GM21723 (cell line): ENCODE measurements at regions not wholly inside any gene's neighbourhood (a gene's known extent, or its start where the extent isn't known, plus 50 kb on each side); places are given as distances from the start of the nearest gene placed in this dataset.
"Not testable (repeated sequence)": the region's sequence is repeated elsewhere in the genome, so short reads cannot be mapped to it uniquely, and the experiment has no call there.

Source experiments
- ATAC-seq: cut with Tn5 transposase; IDR thresholded peaks from one replicate; pipeline ENCODE4 v1.9.1; 2021; ENCODE audit warnings: mild to moderate bottlenecking, moderate library complexity; ENCODE audit not compliant: unreplicated experiment

DNA sequence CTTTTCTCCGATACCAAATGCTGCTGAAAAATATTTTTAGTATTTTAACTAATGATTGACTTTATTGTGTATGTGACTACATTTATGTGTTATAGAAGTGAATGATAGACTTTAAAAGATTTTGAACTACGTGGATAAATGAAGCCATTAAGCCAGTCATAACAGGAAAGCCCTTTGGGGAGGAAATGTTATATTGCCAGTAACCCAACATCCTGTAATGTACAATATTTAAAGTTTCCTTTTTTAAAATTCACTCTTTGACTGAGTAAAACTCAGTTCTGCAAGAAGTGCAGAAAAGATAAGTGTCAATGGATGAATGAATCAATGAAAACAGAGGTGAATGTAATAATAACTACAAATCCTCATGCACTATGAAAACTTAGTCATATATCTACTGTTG, 102.6 kb upstream of the TLE4 start:
- ATAC-seq: no peak

DNA sequence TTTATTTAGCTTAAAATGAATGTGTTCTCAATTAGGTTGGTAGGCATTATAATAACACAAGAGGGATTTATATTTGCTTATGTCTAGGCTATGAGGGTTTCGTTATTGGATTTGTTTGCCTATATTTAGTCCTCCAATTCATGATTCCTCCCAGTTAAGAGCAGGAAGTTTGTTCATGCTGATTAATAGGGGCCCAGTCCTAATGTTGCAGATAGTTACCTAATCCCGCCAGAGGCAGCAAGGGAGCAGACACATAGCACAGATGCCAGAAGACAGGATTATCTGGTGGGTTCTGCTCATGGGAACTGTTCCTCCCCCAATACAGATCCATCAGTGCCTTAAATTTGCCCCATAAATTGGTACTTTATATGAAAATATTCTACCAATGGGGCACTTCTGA, 100.8 kb upstream of the TLE4 start:
- ATAC-seq: no peak

GRCh38 chr9:79471580-79472543, 99.9 kb upstream of the TLE4 start:
- no peak for ATAC-seq

DNA sequence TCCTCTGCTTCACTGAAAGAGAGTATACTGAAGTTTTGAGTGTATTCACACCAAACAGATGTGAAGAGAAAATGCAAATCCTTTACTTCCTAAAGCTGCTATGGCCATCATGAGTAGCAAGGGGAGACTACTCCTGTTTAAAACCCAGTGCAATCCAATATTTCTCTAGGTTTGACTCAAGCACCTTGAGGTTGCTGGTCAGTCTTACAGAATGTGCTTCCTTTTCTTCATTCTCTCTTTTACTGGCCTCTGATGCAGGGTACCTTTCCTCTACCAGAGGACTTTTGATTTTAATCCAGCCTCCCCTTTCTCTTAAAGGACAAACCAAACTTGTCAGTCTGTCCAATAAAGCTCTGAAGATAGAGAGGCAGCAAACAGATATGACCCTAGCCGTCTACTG, 98.1 kb upstream of the TLE4 start:
- ATAC-seq: no peak

GRCh38 chr9:79477241-79477840, 94.4 kb upstream of the TLE4 start:
- ATAC-seq: no peak

GRCh38 chr9:79477955-79478771, 93.6 kb upstream of the TLE4 start:
- ATAC-seq: peak; percentile 87

- no peak for ATAC-seq
Observed at GRCh38 chr9:79480639-79481038, 91.1 kb upstream of the TLE4 start.

- ATAC-seq: no peak
Observed at GRCh38 chr9:79481846-79482477, 89.8 kb upstream of the TLE4 start.

DNA sequence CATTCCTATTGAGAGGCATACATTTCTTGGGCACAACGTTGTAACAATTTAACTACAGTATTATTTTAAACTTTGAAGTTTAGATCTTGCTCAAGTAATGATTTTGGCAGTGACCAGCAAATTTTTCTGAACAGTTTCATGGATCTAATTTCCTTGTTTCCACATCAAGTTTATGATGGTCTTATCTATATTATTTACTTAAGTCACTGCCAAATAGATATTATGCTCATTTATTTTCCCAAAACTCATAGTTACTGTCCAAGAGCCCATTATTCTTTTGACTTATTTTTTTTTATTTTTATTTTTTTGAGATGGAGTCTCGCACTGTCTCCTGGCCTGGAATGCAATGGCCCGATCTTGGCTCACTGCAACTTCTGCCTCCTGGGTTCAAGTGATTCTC, 86.5 kb upstream of the TLE4 start:
- no peak for ATAC-seq

GRCh38 chr9:79489261-79490000, 82.3 kb upstream of the TLE4 start:
- ATAC-seq: no peak

DNA sequence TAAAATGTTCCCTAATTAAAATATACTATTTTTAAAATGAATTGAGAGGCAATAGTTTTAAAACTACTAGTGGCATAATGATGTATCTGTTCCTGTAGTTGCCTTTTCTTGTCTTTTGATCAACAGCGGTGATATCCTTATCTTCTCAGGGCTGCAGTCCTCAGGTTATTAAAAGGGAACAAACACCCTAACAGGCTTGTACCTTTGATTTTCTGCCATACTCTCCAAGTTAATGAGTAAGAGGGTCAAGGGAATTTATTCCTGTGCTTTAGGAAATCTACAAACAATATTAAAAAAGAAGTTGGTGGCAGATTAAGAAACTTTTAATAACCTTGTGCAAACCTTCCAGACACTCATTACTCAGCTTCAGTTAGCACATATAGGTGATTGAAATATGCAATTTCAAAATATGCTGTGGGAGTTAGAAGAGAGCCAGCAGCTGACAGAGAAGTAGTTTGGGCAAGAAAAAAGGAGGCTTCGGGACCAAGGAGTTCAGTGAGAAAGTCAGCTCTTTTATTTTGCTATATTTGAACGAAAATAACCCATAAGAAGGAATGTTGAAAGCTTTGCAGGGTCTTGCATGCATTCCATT, 81.0 kb upstream of the TLE4 start:
- ATAC-seq: no peak

DNA sequence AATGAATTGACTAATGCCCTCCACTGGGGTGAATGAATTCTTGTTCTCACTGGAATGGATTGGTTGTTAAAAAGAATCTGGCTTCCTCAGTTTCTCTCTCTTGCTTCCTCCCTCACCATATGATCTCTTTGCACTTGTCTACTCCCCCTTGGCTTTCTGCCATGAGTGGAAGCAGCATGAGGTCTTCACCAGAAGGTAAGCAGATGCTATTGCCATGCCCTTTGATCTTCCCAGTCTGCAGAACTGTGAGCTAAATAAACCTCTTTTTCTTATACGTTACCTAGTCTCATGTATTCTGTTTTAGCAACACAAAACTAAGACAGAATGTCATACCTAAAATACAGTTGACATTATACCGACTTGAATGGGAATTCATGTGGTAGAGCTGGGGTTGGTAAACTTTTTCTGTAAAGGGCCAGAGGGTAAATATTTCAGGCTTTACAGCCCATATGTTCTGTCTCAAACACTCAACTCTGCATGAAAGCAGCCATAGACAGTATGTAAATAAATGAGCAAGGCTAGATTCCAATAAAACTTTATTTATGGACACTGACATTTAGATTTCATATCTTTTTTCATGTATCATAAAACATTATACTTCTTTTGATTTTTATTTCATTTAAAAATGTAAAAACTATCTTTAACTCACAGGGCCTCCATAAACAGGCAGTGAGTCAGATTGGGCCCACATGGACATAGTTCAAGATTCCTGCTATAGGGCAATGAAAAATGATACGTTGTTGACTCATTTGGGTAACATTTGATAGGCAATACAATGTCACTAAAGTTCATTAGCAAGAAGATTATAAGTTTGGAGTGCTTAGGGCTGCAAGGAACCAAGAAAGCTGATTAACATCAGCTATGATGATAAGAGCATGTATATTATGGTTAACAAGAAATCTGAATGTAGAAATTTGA, 79.4 kb upstream of the TLE4 start:
- ATAC-seq: no peak

GRCh38 chr9:79500196-79500864, 71.4 kb upstream of the TLE4 start:
- ATAC-seq: not testable (repeated sequence)

- ATAC-seq: no peak
Observed at GRCh38 chr9:79501546-79501945, 70.2 kb upstream of the TLE4 start.

DNA sequence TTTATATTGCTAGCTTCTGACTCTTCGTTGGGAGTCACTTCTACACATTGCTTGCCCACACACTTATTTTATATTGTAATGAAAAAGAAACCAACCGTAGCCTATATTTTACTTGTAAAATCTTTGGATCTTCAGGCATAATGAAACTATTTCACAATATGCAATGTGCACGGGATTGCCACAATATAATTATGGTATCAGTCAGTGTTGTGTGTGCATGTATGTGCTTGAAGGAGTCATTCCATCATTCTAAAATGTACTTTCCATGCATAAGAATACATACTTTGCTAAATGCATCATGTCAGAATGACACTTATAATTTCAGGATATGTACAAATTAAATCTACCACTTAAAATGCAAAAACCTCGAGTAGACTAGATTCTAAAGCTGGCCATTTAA, 64.0 kb upstream of the TLE4 start:
- ATAC-seq: no peak

DNA sequence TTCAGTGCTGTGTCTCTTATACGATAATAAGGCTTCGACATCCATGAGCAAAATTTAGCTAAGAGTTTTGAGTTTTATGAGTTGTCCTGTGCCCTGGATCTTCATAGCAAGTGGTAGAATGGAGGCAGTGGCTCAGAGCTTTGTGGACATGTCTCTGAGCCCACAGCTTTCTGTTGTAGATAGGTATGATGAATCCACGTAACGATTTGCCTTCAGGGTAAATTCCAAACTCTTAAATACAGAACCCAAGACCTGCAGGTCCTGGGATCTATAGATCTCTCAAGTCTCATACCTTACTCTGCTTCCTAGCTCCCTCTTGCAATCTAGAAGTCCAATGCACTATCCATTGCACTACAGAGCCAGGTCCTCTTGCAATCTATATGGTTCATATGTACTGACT, 59.5 kb upstream of the TLE4 start:
- ATAC-seq: no peak
